Lower leg skin (tissue), 4 donors: ENCODE measurements at regions not wholly inside any gene's neighbourhood (a gene's known extent, or its start where the extent isn't known, plus 50 kb on each side); places are given as distances from the start of the nearest gene placed in this dataset.

Experiments
- DNase-seq, 2 donors: peaks; one replicate each; pipeline ENCODE4 v3.0.0-alpha.2; 2019; ENCODE audit warnings: low spot score in 2 of 2
- H3K4me3 ChIP-seq: fragments of 200-600 bp; sonication (generic); 2 replicates; pipeline ENCODE4 v1.5.1; 2017; ENCODE audit warnings: mild to moderate bottlenecking, low read depth; ENCODE audit not compliant: poor library complexity, severe bottlenecking
- CTCF ChIP-seq, 3 donors: fragments of 450-650 bp; IDR thresholded peaks; one replicate each; pipeline ENCODE4 v1.5.1; 2016; ENCODE audit warnings: antibody characterized with exemption in 3 of 3, mild to moderate bottlenecking in 3 of 3, moderate library complexity in 2 of 3
- POLR2A ChIP-seq, 2 donors: fragments of 450-650 bp; IDR thresholded peaks; one replicate each; pipeline ENCODE4 v1.6.1; 2016 to 2017; ENCODE audit warnings: antibody characterized with exemption in 2 of 2, mild to moderate bottlenecking in 1 of 2, moderate library complexity in 1 of 2
- WGBS, 2 donors: methylation state at CpG; one replicate each; pipeline ENCODE4 v1.1.5; 2018; 5-methylcytosine and 5-hydroxymethylcytosine counted together
- intact Hi-C: fragments of 100-400 bp; cut with DNase I; formaldehyde crosslinking; loops from one replicate; pipeline ENCODE4 v1.15.0; 2023; ENCODE audit warnings: low total_unique reads

GRCh38 chr10:57982091-57982490 lies 285.6 kb downstream of the IPMK start:
- no peak overlapping the region for H3K4me3 ChIP-seq
- intact Hi-C loops: no loop called here
- TF ChIP-seq POLR2A (IDR thresholded peaks at IDR 0.05): no peak
- TF ChIP-seq CTCF (IDR thresholded peaks at IDR 0.05): no peak
- DNase-seq: no peak
- 37 to 55% methylated on average over 3 of the region's 3 CpGs for WGBS, 2 donors

GRCh38 chr10:57979956-57980355 lies 287.7 kb downstream of the IPMK start:
- no peak overlapping the region for H3K4me3 ChIP-seq
- intact Hi-C loops: no loop called here
- no peak for TF ChIP-seq POLR2A (IDR thresholded peaks at IDR 0.05)
- no peak for TF ChIP-seq CTCF (IDR thresholded peaks at IDR 0.05)
- WGBS, 2 donors: 83 to 89% methylated on average over 2 of the region's 2 CpGs
- no peak for DNase-seq

- no peak for DNase-seq
- intact Hi-C loops: no loop called here
- WGBS, 2 donors: 79 to 85% methylated on average over 4 of the region's 4 CpGs
- TF ChIP-seq POLR2A (IDR thresholded peaks at IDR 0.05): no peak
- TF ChIP-seq CTCF (IDR thresholded peaks at IDR 0.05): no peak
- H3K4me3 ChIP-seq: no peak overlapping the region
Measured at GRCh38 chr10:57979491-57979890, 288.2 kb downstream of the IPMK start.

GRCh38 chr10:57977262-57977661 lies 290.4 kb downstream of the IPMK start:
- TF ChIP-seq POLR2A (IDR thresholded peaks at IDR 0.05): no peak
- WGBS, 2 donors: 49 to 65% methylated on average over 1 of the region's 1 CpG
- no peak for DNase-seq
- H3K4me3 ChIP-seq: no peak overlapping the region
- intact Hi-C loops: no loop called here

- intact Hi-C loops: no loop called here
- no peak for TF ChIP-seq CTCF (IDR thresholded peaks at IDR 0.05)
- TF ChIP-seq POLR2A (IDR thresholded peaks at IDR 0.05): no peak
- H3K4me3 ChIP-seq: no peak overlapping the region
- no peak for DNase-seq
- 71 to 78% methylated on average over 1 of the region's 1 CpG for WGBS, 2 donors
Measured at GRCh38 chr10:57973451-57973850, 294.2 kb downstream of the IPMK start.

GRCh38 chr10:57972783-57973182 lies 294.9 kb downstream of the IPMK start:
- no peak for DNase-seq
- WGBS, 2 donors: 78 to 91% methylated on average over 2 of the region's 2 CpGs
- intact Hi-C loops: no loop called here
- H3K4me3 ChIP-seq: no peak overlapping the region
- no peak for TF ChIP-seq CTCF (IDR thresholded peaks at IDR 0.05)
- TF ChIP-seq POLR2A (IDR thresholded peaks at IDR 0.05): no peak
